A673 (cell line): ENCODE measurements at regions not wholly inside any gene's neighbourhood (a gene's known extent, or its start where the extent isn't known, plus 50 kb on each side); places are given as distances from the start of the nearest gene placed in this dataset.
"Not testable (repeated sequence)": the region's sequence is repeated elsewhere in the genome, so short reads cannot be mapped to it uniquely, and the experiment has no call there.

Source experiments
- EZH2 ChIP-seq: fragments of 200-600 bp; sonication (generic); IDR thresholded peaks from 2 replicates; pipeline ENCODE4 v1.6.1; 2017; ENCODE audit warnings: borderline replicate concordance, low read depth, mild to moderate bottlenecking, mixed read lengths, antibody characterized with exemption, low read length; ENCODE audit not compliant: poor library complexity, severe bottlenecking
- TF ChIP-seq, protein P1 (sequence below): fragments of 300-800, 200-600 bp; sonication (generic); conservative IDR thresholded peaks from 2 replicates; pipeline ENCODE4 v1.5.1; 2017; ENCODE audit warnings: low read depth, mild to moderate bottlenecking, antibody characterized with exemption, low read length, moderate library complexity, mixed read lengths

DNA sequence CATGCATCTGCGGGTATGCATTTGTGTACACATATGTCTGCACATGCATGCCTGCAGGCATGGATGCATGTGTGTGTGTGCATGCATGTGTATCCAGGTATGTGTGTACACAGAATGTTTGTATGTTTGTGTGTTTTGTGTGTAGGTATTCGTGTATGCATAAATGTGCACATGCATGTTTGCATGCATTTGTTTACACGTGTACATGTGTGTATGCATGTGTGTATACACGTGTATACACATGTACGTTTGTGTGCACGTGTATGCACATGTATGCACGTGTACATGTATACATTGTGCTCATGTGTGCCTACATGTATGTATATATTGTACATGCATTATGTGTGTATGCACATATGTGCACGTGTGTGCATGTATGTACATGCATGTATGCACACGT is 171.4 kb upstream of the ZNF322 start:
- TF ChIP-seq, protein P1, sequence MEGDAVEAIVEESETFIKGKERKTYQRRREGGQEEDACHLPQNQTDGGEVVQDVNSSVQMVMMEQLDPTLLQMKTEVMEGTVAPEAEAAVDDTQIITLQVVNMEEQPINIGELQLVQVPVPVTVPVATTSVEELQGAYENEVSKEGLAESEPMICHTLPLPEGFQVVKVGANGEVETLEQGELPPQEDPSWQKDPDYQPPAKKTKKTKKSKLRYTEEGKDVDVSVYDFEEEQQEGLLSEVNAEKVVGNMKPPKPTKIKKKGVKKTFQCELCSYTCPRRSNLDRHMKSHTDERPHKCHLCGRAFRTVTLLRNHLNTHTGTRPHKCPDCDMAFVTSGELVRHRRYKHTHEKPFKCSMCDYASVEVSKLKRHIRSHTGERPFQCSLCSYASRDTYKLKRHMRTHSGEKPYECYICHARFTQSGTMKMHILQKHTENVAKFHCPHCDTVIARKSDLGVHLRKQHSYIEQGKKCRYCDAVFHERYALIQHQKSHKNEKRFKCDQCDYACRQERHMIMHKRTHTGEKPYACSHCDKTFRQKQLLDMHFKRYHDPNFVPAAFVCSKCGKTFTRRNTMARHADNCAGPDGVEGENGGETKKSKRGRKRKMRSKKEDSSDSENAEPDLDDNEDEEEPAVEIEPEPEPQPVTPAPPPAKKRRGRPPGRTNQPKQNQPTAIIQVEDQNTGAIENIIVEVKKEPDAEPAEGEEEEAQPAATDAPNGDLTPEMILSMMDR: not testable (repeated sequence)
- not testable (repeated sequence) for TF ChIP-seq EZH2
